AG08396 (cell line): ENCODE measurements at regions not wholly inside any gene's neighbourhood (a gene's known extent, or its start where the extent isn't known, plus 50 kb on each side); places are given as distances from the start of the nearest gene placed in this dataset.
"Not testable (repeated sequence)": the region's sequence is repeated elsewhere in the genome, so short reads cannot be mapped to it uniquely, and the experiment has no call there.

ENCODE experiments used
- DNase-seq: peaks from one replicate; pipeline ENCODE4 v3.0.0; 2012; ENCODE audit warnings: low spot score, mixed read lengths

DNA sequence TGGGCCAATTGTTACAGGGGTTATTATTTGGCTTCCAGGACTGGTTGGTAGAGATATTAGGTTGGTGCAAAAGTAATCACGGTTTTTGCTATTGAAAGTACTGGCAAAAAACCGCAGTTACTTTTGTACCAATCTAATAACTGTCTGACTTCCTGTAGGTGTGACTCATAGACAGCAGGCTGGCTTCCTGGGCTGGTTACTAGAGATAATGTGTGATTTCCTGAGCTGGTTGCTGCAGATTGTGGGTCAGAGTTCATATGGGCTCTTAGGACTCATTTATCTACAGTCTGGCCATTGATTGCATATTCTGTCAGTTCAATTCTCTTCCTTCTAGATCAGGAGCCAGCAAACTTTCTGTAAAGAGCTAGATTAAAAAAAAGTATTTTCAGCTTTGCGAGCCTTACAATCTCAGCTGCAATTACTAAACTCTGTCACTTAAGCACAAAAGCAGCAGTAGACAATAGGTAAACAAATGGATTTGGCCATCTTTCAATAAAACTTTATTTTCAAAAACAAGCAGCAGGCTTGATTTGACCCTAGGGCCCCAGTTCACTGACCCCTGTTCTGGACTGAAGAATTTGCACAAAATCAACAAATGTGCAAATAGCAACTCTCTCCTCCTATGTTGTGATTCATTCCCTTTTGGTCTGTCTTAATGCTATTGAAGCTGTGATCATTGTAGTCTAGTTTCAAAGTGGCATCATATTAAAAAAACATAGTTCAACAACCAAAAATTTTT is 50.8 kb upstream of the BOD1L1 start:
- no peak for DNase-seq

- no peak for DNase-seq
Measured at GRCh38 chr4:13681570-13681969, 54.0 kb upstream of the BOD1L1 start.

GRCh38 chr4:13694256-13694655 is 66.7 kb upstream of the BOD1L1 start:
- DNase-seq: no peak

- no peak for DNase-seq
Measured at GRCh38 chr4:13698296-13698695, 70.8 kb upstream of the BOD1L1 start.

- no peak for DNase-seq
Measured at GRCh38 chr4:13700021-13700857, 72.7 kb upstream of the BOD1L1 start.

DNA sequence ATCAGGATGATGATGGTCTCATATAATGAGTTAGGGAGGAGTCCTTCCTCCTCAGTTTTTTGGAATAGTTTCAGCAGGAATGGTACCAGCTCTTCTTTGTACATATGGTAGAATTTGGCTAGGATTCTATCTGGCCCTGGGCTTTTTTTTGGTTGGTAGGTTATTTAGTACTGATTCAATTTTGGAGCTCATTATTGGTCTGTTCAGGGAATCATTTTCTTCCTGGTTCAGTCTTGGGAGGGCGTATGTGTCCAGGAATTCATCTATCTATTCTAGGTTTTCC is 73.3 kb upstream of the BOD1L1 start:
- DNase-seq: not testable (repeated sequence)

- peak; percentile 11 for DNase-seq
Measured at GRCh38 chr4:13701937-13702446, 74.5 kb upstream of the BOD1L1 start.

DNA sequence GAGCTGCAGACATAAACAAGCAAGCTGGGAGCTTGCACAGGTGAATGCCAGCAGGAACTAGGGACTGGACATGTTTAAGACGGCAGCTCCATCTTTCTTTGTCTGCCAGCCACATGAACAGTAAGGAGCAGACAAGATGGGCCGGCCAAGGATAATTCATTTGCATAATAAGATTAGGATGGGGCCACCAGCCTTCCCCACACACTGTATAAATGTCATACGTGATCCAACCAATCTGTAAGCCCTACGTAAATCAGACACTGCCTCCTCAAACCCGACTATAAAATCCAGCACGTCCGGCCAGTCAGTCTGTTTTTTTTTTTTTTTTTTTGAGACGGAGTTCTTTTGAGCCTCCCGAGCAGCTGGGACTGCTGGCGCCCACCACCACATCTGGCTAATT is 75.6 kb upstream of the BOD1L1 start:
- DNase-seq: no peak

DNA sequence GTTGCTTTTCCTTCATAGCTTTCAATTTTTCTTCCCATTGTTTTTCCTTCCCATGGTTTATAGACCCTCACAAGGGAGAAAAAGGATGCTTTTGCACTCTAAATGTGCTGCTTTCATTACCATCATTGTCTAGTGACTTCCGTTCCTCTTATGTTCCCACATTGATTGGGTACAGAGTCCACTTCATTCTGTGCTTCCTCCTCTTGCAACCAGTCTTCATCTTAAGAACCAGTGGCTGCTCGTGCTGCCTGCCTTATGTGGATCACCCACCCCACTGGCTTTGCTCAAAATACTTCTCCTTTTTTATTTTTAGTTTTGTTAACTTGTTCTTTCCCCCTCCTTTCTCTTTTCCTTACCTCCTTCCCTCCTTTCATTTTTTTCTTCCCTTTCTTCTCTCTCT is 76.5 kb upstream of the BOD1L1 start:
- no peak for DNase-seq

- no peak for DNase-seq
Measured at GRCh38 chr4:13704761-13705160, 77.2 kb upstream of the BOD1L1 start.

DNA sequence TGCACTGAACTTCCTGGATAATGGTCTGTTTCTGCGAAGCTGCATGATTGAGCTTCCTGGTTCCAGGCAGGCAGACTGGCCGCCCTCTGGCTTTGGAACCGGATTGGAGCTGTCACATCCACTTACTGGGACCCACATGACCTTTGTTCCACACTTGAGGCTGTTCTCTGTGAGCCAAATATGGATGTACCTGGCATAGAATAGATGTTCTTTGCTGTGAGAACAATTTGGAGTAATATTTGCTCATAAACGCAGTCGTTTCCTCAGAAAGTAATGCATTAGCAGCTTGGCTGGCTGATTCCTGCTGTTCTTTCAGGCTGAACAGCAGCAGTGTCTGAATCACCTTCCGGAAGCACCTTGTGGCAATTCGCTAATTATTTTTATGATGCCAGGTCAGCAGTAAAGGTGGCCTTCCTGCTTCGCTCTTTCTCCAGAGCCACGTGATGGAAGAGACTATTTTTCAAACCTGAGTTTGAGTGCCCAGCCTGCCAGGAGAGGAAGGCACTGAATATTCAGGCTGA is 78.1 kb upstream of the BOD1L1 start:
- DNase-seq: no peak

DNA sequence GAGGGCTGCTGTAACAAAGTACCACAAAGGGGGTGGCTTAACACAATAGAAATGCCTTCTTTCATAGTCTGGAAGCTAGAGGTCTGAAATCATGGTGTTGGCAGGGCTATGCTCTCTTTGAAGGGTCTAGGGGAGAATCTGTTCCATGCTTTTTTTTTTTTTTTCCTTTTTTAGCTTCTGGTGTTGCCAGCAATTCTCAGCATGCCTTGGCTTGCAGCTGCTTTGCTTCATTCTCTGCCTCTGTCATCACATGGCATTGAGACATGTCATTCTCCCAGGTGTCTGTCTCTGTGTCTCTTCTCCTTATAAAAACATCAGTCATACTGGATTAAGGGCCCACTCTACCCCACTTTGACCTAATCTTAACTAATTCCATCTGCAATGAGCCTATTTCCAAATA is 78.6 kb upstream of the BOD1L1 start:
- DNase-seq: no peak

GRCh38 chr4:13706716-13707115 is 79.2 kb upstream of the BOD1L1 start:
- DNase-seq: no peak

- no peak for DNase-seq
Measured at GRCh38 chr4:13710246-13710885, 82.8 kb upstream of the BOD1L1 start.

DNA sequence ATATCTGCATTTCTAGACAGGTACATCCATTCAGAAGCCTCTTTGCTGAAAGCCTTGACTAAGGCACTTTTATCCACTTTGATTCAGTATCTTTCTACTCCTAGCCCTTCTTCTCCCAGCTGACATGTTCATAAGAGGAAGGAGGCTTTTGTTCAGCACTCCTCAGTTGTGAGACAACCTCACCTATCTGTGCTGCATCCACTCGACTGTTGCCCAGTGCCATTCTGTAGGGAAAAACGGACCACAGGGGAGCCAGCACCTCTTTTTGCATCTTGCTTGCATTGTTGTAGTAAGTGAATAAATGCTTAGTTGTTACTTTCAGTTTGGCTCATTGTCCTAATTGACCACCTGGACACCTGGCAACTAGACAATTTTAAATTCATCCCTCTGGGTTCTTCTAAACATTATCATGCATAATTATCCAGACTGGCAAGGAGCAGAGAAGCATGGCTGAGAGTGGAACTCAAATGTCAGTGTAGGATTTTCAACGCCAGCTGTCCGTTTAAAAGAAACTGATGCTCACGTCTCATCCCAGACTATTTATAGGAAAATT is 83.8 kb upstream of the BOD1L1 start:
- DNase-seq: no peak

DNA sequence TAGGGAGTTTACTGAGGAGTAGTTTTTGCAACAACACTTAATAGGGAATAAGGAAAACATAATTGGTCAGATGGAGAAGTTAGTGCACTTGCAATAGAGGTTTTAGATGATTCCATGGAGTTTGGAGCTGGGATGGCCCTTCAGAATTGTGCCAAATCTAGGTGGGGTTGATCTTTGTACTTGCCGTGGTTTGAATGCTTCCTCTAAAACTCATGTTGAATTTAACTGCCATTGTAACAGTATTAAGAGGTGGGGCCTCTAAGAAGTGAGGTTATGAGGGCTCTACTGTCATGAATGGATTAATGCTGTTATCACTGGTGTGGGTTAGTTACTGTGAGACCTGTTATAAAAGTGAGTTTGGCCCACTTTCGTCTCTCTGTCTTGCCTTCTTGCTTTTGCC is 94.4 kb upstream of the BOD1L1 start:
- no peak for DNase-seq

GRCh38 chr4:13722649-13723048 is 95.1 kb upstream of the BOD1L1 start:
- DNase-seq: no peak

DNA sequence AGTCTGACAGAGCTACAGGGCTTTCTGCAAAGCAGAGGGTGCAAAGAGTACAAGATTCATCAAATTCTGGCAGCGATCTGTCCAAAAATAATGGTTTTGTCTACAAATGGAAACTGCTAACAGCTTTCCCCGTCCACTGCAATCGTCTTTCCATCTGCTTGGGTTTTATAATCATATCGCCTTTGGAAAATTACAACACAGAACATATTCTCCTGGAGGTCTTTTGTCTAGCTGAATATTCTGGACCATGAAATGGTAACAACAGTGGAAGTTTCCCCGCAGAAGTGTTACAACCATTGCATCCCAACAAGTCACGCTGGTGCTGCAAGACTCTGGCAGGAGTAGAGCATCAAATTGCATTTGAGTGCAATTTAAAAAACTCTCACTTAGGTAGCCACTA is 101.2 kb upstream of the BOD1L1 start:
- DNase-seq: no peak

DNA sequence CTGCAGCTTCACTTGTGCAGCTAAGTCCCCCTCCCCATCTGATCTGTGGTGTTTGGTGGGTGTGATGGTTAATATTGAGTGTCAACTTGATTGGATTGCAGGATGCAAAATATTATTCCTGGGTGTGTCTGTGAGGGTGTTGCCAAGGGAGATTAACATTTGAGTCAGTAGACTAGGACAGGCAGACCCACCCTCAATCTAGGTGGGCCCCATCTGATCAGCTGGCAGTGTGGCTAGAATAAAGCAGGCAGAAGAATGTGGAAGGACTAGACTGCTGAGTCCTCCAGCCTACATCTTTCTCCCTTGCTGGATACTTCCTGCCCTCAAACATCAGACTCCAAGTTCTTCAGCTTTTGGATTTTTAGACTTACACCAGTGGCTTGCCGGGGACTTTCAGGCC is 103.5 kb upstream of the BOD1L1 start:
- no peak for DNase-seq

- DNase-seq: no peak
Measured at GRCh38 chr4:13733817-13734216, 106.3 kb upstream of the BOD1L1 start.

DNA sequence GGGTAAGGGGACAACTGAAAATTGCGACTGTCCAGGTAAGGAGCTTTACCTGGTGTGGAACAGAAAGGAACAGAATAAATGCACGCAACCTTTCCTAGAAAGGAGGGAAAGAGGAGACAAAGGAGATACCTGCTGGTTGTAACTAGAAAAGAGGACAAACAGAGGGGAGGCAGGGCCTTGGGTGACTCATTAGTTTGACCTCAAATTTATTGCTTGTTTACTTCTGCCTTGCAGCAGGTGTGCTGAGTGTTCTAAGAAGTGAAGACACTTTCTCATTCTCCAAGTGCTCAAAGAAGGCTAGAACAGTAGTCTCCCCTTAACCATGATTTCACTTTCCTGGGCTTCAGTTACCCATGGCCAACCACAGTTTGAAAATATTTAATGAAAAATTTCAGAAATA is 123.1 kb upstream of the BOD1L1 start:
- DNase-seq: no peak

DNA sequence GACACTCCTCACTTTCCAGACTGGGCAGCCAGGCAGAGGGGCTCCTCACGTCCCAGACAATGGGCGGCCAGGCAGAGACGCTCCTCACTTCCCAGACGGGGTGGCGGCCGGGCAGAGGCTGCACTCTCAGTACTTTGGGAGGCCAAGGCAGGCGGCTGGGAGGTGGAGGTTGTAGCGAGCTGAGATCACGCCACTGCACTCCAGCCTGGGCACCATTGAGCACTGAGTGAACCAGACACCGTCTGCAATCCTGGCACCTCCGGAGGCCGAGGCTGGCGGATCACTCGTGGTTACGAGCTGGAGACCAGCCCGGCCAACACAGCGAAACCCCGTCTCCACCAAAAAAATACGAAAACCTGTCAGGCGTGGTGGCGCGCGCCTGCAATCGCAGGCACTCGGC is 134.1 kb upstream of the BOD1L1 start:
- DNase-seq: not testable (repeated sequence)

DNA sequence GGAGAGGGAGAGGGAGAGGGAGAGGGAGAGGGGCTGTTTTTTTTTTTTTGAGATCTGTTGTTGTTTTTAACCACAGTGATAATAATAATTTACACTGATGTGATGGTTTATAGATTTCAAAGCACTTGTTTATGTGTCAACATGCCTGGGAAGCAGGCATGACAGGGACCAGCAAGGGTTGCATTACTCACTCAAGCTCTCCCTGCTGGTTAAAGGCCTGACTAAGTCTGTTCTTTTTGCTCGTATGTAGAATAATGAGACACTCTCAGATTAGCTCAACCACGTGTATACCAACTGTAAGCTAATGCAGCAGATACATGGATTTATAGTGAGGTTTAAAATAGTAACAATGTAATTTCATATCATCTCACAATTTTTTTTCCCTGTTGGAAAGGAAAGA is 134.6 kb upstream of the BOD1L1 start:
- peak; percentile 22 for DNase-seq
